Thoracic aorta (tissue), 2 donors: ENCODE measurements at regions not wholly inside any gene's neighbourhood (a gene's known extent, or its start where the extent isn't known, plus 50 kb on each side); places are given as distances from the start of the nearest gene placed in this dataset.

Experiments
- ATAC-seq: fragments of 150-250 bp; one replicate; pipeline ENCODE4 v1.8.0; 2017; ENCODE audit warnings: low read depth; ENCODE audit not compliant: insufficient number of reproducible peaks, low FRiP score
- DNase-seq: peaks from one replicate; pipeline ENCODE4 v3.0.0-alpha.2; 2020; ENCODE audit warnings: low spot score
- H3K27ac ChIP-seq, 2 donors: fragments of 200-600 bp; sonication (generic); 1 replicate in 1 of 2; 2 replicates in 1 of 2; pipeline ENCODE4 v1.5.1; 2016; ENCODE audit warnings: mild to moderate bottlenecking in 2 of 2, moderate library complexity in 2 of 2
- H3K27me3 ChIP-seq: fragments of 200-600 bp; sonication (generic); replicated peaks from 2 replicates; pipeline ENCODE4 v1.6.0; 2016; ENCODE audit warnings: mild to moderate bottlenecking; ENCODE audit not compliant: insufficient read depth
- H3K36me3 ChIP-seq: fragments of 200-600 bp; sonication (generic); one replicate; pipeline ENCODE4 v1.5.1; 2016
- H3K4me1 ChIP-seq, 2 donors: fragments of 200-600 bp; sonication (generic); 1 replicate in 1 of 2; 2 replicates in 1 of 2; pipeline versions ENCODE4 v1.5.1 to v1.6.0; 2016; ENCODE audit warnings: low read depth in 2 of 2, mild to moderate bottlenecking in 1 of 2; ENCODE audit not compliant: control insufficient read depth in 1 of 2
- H3K4me3 ChIP-seq: fragments of 200-600 bp; sonication (generic); 2 replicates; pipeline ENCODE4 v1.5.1; 2016; ENCODE audit warnings: mild to moderate bottlenecking
- H3K9me3 ChIP-seq: fragments of 200-600 bp; sonication (generic); 2 replicates; pipeline ENCODE4 v1.5.1; 2016
- TF ChIP-seq, protein P1 (sequence below): fragments of 200-600 bp; sonication (generic); IDR thresholded peaks from one replicate; pipeline ENCODE4 v1.5.1; 2019; ENCODE audit warnings: antibody characterized with exemption

DNA sequence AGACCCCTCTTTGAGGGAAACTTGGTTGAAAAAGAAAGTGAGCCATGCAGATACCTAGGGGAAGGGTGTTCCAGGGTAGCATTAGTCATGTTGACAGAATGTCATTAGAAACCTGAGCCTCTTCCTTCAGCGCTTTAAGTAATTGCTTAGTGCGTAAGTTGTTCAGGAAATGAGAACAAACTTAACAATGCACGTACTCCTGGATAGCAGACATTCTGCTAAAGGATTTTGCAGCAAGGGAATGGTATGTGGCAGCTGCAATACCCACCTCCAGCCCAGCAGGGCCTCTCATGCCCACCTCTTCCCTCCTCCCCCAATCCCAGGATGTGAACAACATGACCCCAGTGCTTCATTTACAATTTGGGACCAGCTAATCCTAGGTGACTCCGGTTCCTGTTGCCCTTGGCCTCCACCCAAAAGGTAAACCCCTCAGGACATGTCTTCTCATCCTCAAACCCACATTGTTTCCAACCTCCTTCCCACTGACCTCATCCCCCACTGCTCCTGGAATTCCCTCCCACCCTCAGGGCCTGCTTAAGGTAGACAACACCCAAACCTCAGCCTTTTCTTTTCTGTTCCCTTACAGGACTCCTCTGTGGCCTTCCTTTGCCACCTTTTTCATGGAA is 98.0 kb upstream of the BCAR3 start:
- no peaks in the 10 kb centered on the region for H3K27me3 ChIP-seq
- no peak overlapping the region for H3K4me3 ChIP-seq
- H3K36me3 ChIP-seq: no peaks in the 10 kb centered on the region
- DNase-seq: no peak
- no peaks in the 10 kb centered on the region for H3K4me1 ChIP-seq
- no peaks in the 10 kb centered on the region for H3K9me3 ChIP-seq
- TF ChIP-seq, protein P1, sequence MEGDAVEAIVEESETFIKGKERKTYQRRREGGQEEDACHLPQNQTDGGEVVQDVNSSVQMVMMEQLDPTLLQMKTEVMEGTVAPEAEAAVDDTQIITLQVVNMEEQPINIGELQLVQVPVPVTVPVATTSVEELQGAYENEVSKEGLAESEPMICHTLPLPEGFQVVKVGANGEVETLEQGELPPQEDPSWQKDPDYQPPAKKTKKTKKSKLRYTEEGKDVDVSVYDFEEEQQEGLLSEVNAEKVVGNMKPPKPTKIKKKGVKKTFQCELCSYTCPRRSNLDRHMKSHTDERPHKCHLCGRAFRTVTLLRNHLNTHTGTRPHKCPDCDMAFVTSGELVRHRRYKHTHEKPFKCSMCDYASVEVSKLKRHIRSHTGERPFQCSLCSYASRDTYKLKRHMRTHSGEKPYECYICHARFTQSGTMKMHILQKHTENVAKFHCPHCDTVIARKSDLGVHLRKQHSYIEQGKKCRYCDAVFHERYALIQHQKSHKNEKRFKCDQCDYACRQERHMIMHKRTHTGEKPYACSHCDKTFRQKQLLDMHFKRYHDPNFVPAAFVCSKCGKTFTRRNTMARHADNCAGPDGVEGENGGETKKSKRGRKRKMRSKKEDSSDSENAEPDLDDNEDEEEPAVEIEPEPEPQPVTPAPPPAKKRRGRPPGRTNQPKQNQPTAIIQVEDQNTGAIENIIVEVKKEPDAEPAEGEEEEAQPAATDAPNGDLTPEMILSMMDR: no peak
- no peak overlapping the region for H3K27ac ChIP-seq
- ATAC-seq: no peak

DNA sequence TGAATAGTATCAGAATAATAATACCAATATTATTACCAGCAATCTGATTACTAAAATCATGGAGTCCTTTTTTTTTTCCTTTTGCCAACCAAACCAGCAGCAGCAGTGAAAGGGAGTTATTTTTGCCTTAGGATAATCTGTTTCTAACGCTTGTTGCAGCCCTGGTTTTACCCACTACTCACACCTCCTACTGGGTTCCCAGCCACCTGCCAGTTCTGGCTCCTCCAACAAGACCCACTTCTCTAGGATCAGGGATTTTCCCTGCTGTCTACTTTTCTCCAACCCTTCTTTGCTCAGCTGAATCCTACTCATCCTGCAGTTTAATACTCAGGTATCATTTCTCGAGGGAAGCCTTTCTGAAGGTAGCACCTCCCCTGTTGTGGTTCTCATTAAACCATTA is 96.8 kb upstream of the BCAR3 start:
- Histone ChIP-seq H3K27me3 (no peaks in the 10 kb centered on the region), H3K27ac (no peak overlapping the region), H3K4me3 (no peak overlapping the region), H3K9me3 (no peaks in the 10 kb centered on the region), H3K36me3 (no peaks in the 10 kb centered on the region), H3K4me1 (no peaks in the 10 kb centered on the region)
- TF ChIP-seq, protein P1: no peak
- no peak for ATAC-seq
- no peak for DNase-seq

DNA sequence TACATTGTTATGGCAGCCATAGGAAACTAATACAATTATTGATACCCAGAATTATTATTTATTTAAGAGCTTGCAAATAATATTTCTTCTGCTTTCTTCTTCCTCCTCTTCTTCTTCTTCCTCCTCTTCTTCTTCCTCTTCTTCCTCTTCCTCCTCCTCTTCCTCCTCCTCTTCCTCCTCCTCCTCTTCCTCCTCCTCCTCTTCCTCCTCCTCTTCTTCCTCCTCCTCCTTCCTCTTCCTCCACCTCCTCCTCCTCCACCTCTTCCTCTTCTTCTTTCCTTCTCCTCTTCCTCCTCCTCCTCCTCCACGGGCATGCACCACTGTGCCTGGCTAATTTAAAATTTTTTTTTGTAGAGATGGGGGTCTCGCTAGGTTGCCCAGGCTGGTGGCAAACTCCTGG is 95.6 kb upstream of the BCAR3 start:
- DNase-seq (no peak), ATAC-seq (no peak)
- Histone ChIP-seq H3K9me3 (no peaks in the 10 kb centered on the region), H3K36me3 (no peaks in the 10 kb centered on the region), H3K27me3 (no peaks in the 10 kb centered on the region), H3K4me1 (no peaks in the 10 kb centered on the region), H3K27ac (no peak overlapping the region), H3K4me3 (no peak overlapping the region)
- TF ChIP-seq, protein P1: no peak

DNA sequence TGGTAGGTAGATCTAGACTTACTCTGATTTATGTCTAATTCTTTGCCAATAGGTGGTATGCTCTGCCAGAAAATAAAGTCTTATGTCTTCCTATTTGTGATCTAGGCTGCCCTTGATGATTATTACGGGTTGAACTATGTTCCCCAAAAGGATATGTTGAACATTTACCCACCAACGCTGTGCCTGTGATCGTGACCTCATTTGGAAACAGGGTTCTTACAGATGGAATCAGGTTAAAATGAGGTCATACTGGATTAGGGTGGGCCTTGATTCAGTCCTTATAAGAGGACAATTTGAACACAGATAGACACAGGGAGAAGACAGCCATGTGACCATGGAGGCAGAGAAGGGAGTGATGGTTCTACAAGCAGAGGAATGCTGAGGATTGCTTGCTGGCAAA is 95.1 kb upstream of the BCAR3 start:
- Histone ChIP-seq H3K4me3 (no peak overlapping the region), H3K9me3 (no peaks in the 10 kb centered on the region), H3K27ac (no peak overlapping the region), H3K4me1 (no peaks in the 10 kb centered on the region), H3K36me3 (no peaks in the 10 kb centered on the region), H3K27me3 (no peaks in the 10 kb centered on the region)
- no peak for DNase-seq
- ATAC-seq: no peak
- TF ChIP-seq, protein P1: no peak

DNA sequence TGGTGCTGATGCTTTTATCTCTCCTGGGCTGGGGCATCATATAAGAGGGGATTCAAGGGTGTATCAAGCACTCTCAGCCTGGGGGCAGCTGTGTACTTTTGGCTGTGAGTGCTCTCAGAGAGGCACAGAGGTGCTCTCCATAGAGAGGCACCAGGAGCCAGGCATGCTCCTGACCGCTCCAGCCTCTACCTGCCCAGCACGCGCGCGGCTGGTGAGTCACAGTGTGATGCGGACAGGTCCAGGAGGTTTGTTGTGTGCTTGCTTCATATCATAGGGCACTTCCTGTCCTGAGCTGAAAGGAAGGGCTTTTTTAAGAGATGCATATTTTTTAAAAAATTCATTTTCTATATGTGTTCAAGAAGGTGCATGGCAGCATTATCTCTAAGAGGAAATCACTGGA is 93.6 kb upstream of the BCAR3 start:
- Histone ChIP-seq H3K4me1 (no peaks in the 10 kb centered on the region), H3K27ac (no peak overlapping the region)
- ATAC-seq: no peak

More for the DNA sequence above, 93.6 kb upstream of the BCAR3 start:
- no peak for DNase-seq
- Histone ChIP-seq H3K9me3 (no peaks in the 10 kb centered on the region), H3K27me3 (no peaks in the 10 kb centered on the region), H3K4me3 (no peak overlapping the region), H3K36me3 (no peaks in the 10 kb centered on the region)
- TF ChIP-seq, protein P1: no peak
